Tibial nerve (tissue), 4 donors: ENCODE measurements at regions not wholly inside any gene's neighbourhood (a gene's known extent, or its start where the extent isn't known, plus 50 kb on each side); places are given as distances from the start of the nearest gene placed in this dataset.

Experiments used
- DNase-seq, 2 donors: peaks; one replicate each; pipeline ENCODE4 v3.0.0-alpha.2; 2019; ENCODE audit warnings: low spot score in 2 of 2
- H3K27ac ChIP-seq, 4 donors: fragments of 200-600 bp; sonication (generic) in 3 of 4; one replicate each; pipeline ENCODE4 v1.5.1; 2017 to 2019; ENCODE audit warnings: mild to moderate bottlenecking in 1 of 4
- H3K27me3 ChIP-seq, 2 donors: fragments of 200-600 bp; sonication (generic) in 1 of 2; one replicate each; pipeline versions ENCODE4 v1.5.1 to v1.6.0; 2017 to 2019
- H3K36me3 ChIP-seq, 3 donors: fragments of 200-600 bp; sonication (generic); one replicate each; pipeline ENCODE4 v1.5.1; 2018 to 2019
- H3K4me1 ChIP-seq, 4 donors: fragments of 200-600 bp; sonication (generic) in 3 of 4; one replicate each; pipeline ENCODE4 v1.5.1; 2017 to 2019
- H3K4me3 ChIP-seq, 4 donors: fragments of 200-600 bp; sonication (generic) in 3 of 4; one replicate each; pipeline ENCODE4 v1.5.1; 2017 to 2019; ENCODE audit warnings: mild to moderate bottlenecking in 1 of 4, moderate library complexity in 1 of 4
- H3K9me3 ChIP-seq, 4 donors: fragments of 200-600 bp; sonication (generic) in 3 of 4; one replicate each; pipeline ENCODE4 v1.5.1; 2017 to 2019
- EP300 ChIP-seq, 2 donors: sonication (generic); formaldehyde crosslinking; IDR thresholded peaks; one replicate each; pipeline ENCODE4 v1.6.1; 2017; ENCODE audit warnings: antibody characterized with exemption in 2 of 2, mild to moderate bottlenecking in 1 of 2
- POLR2A ChIP-seq, 2 donors: fragments of 450-650 bp; IDR thresholded peaks; one replicate each; pipeline ENCODE4 v1.6.1; 2017; ENCODE audit warnings: antibody characterized with exemption in 2 of 2, mild to moderate bottlenecking in 2 of 2, moderate library complexity in 2 of 2
- WGBS, 2 donors: methylation state at CpG; one replicate each; pipeline ENCODE4 v1.1.5; 2018; 5-methylcytosine and 5-hydroxymethylcytosine counted together
- TF ChIP-seq, protein P1 (sequence below), 5 experiments: fragments of 200-600 bp in 3 of 5; fragments of 450-650 bp in 2 of 5; sonication (generic) in 3 of 5; IDR thresholded peaks; one replicate each; pipeline ENCODE4 v1.5.1; 2016 to 2019; ENCODE audit warnings: antibody characterized with exemption in 5 of 5, mild to moderate bottlenecking in 3 of 5, moderate library complexity in 2 of 5

DNA sequence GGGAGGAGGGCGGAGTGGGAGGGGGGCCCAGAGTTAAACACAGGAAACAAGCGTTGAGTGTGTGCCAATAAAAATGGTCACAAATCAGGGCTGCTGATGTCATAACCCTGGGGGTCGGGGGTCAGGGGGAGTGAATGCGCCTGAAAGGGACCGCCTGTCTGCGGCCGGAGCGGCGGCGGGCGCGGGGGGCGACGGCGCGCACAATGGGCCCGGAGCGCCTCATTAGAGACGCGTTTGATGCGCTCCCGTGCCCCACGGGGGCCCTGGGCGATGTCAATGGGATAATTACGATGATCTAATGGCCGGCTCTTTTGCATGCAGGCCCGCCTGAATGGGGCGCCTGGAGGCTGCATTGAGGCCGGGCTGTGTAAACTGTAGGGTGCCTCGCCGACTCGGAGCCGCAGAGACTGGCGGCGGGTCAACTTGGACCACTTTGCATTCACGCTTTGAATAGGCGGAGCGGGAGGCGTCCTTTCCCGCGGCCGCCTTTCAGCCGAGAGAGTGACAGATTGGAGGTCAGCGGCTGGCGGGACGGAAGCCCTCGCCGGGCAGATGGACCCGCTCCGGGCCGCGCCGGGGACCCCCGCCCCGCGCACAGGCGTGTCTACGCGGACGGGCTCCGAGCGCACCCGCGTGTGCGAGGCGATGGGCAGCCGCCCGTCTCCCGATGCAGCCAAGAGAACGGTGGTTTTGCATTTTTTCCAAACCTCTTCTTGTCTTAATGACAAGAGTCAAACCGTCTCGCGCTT is 296.1 kb downstream of the TFAP2C start:
- 1 to 3% methylated on average over 68 to 71 of the region's 73 CpGs for WGBS, 2 donors
- Histone ChIP-seq H3K4me1 (peaks cover 0 to 18% (median 0%) of the 10 kb centered on the region in 4 donors), H3K27me3 (peaks cover 0 to 68% of the 10 kb centered on the region in 2 donors), H3K27ac (no peak overlapping the region), H3K36me3 (no peaks in the 10 kb centered on the region), H3K9me3 (no peaks in the 10 kb centered on the region), H3K4me3 (peak overlapping the region in 3 of 4 donors; percentile 4 to 49 (median 30))
- DNase-seq, result no peak
- TF ChIP-seq, protein P1, sequence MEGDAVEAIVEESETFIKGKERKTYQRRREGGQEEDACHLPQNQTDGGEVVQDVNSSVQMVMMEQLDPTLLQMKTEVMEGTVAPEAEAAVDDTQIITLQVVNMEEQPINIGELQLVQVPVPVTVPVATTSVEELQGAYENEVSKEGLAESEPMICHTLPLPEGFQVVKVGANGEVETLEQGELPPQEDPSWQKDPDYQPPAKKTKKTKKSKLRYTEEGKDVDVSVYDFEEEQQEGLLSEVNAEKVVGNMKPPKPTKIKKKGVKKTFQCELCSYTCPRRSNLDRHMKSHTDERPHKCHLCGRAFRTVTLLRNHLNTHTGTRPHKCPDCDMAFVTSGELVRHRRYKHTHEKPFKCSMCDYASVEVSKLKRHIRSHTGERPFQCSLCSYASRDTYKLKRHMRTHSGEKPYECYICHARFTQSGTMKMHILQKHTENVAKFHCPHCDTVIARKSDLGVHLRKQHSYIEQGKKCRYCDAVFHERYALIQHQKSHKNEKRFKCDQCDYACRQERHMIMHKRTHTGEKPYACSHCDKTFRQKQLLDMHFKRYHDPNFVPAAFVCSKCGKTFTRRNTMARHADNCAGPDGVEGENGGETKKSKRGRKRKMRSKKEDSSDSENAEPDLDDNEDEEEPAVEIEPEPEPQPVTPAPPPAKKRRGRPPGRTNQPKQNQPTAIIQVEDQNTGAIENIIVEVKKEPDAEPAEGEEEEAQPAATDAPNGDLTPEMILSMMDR (IDR thresholded peaks at IDR 0.05), result no peak

DNA sequence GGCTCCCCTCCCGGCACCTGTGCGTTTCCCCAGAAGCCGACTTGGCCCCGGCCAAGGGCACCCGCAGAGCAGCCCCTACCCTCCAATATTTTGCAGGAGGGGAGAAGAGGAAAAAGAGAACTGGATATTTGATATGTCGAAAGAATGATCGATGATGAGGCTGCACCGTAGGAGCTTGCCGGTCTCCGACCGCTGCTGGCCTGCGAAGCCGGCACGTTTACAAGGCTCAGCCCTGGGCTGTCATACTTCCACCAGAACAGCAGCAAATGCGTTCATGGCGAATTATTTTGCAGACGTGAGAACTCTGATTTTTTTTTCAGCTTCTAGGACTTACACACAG is 296.7 kb downstream of the TFAP2C start:
- Histone ChIP-seq H3K36me3 (no peaks in the 10 kb centered on the region), H3K9me3 (no peaks in the 10 kb centered on the region), H3K4me3 (peak overlapping the region in 3 of 4 donors; percentile 4 to 49 (median 30)), H3K27ac (no peak overlapping the region), H3K27me3 (peaks cover 0 to 71% of the 10 kb centered on the region in 2 donors), H3K4me1 (peaks cover 0 to 18% (median 0%) of the 10 kb centered on the region in 4 donors)
- no peak for TF ChIP-seq POLR2A (IDR thresholded peaks at IDR 0.05)
- no peak for TF ChIP-seq EP300 (IDR thresholded peaks at IDR 0.05)
- DNase-seq, result no peak
- 3 to 4% methylated on average over 17 of the region's 17 CpGs for WGBS, 2 donors

DNA sequence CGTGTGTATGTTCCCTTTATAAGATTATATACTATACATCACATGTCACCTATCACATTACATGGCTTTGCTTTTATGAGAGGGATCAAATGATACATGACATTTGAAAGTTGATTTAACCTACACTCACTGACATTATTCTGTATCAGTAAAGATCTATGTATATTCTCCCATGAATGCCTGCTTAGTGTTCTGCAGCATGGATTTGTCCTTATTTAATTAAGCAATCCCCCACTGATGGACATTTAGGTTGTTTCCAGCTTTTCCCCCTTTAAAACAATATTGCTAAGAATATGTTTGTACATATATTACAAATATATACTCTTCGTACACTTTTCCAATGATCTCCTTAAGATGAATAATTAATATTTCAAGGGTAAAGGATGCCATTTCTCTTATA is 297.4 kb downstream of the TFAP2C start:
- Histone ChIP-seq H3K4me3 (no peak overlapping the region), H3K9me3 (no peaks in the 10 kb centered on the region), H3K4me1 (peaks cover 0 to 18% (median 0%) of the 10 kb centered on the region in 4 donors), H3K27me3 (peaks cover 0 to 77% of the 10 kb centered on the region in 2 donors), H3K36me3 (no peaks in the 10 kb centered on the region), H3K27ac (no peak overlapping the region)
- DNase-seq, result no peak
- 63 to 64% methylated on average over 2 of the region's 2 CpGs for WGBS, 2 donors
- no peak for TF ChIP-seq POLR2A (IDR thresholded peaks at IDR 0.05)
- TF ChIP-seq, protein P1 (IDR thresholded peaks at IDR 0.05), result no peak
- no peak for TF ChIP-seq EP300 (IDR thresholded peaks at IDR 0.05)

DNA sequence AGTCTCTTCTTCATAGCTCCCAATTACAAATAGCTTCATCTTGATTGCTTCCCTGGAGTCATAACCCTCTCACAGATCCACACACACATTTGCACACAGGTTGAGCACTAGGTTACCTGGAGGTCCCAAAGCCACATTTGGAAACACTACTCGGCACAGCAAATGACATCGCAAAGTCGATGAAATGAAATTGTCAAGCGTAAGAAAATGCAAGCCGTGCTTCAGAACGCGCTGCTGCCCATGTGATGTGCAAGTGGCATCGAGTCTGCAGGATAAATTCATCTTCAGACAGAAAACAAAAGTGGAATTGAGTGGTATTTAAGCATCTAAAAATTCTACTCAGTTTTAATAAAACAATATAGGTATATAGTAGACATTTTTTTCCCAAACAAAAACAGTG is 298.0 kb downstream of the TFAP2C start:
- Histone ChIP-seq H3K27me3 (peaks cover 0 to 77% of the 10 kb centered on the region in 2 donors), H3K4me1 (peaks cover 0 to 18% (median 0%) of the 10 kb centered on the region in 4 donors)
- WGBS, 2 donors, result 53 to 67% methylated on average over 8 of the region's 8 CpGs

DNA sequence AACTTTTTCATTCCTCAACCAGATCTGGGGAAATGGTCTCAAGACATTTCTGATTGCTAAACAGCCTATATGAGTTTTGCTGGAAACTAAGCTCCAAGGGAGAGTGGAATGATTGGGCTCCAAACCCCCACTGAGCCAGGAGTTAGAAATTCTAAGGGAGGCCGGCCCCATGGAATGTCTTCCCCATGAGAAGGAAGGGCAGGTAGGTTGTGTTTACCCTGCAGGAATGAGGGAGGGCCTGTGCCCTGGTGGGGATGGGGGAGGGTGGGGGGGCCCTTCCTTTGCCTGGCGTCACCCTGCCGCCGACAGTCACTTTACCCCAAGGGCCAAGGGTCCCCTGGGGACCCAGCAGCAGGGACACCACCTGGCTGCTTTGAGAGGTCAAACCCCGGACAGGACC is 298.9 kb downstream of the TFAP2C start:
- Histone ChIP-seq H3K4me3 (no peak overlapping the region), H3K9me3 (no peaks in the 10 kb centered on the region), H3K27ac (no peak overlapping the region), H3K27me3 (peaks cover 0 to 75% of the 10 kb centered on the region in 2 donors), H3K4me1 (peaks cover 0 to 18% (median 0%) of the 10 kb centered on the region in 4 donors), H3K36me3 (no peaks in the 10 kb centered on the region)
- DNase-seq, result no peak
- TF ChIP-seq POLR2A (IDR thresholded peaks at IDR 0.05), result no peak
- TF ChIP-seq EP300 (IDR thresholded peaks at IDR 0.05), result no peak
- TF ChIP-seq, protein P1 (IDR thresholded peaks at IDR 0.05), result no peak
- 30 to 38% methylated on average over 5 of the region's 5 CpGs for WGBS, 2 donors

More for the DNA sequence above, 298.0 kb downstream of the TFAP2C start:
- Histone ChIP-seq H3K4me3 (no peak overlapping the region), H3K27ac (no peak overlapping the region), H3K36me3 (no peaks in the 10 kb centered on the region), H3K9me3 (no peaks in the 10 kb centered on the region)
- no peak for TF ChIP-seq POLR2A (IDR thresholded peaks at IDR 0.05)
- TF ChIP-seq, protein P1 (IDR thresholded peaks at IDR 0.05), result no peak
- TF ChIP-seq EP300 (IDR thresholded peaks at IDR 0.05), result no peak
- no peak for DNase-seq
